GM12873 (cell line): ENCODE measurements at regions not wholly inside any gene's neighbourhood (a gene's known extent, or its start where the extent isn't known, plus 50 kb on each side); places are given as distances from the start of the nearest gene placed in this dataset.

Source experiments
- TF ChIP-seq, protein P1 (sequence below): IDR thresholded peaks from 2 replicates; pipeline ENCODE4 v1.5.1; 2012; ENCODE audit warnings: low read depth, mild to moderate bottlenecking, moderate library complexity, low read length, control low read depth; ENCODE audit not compliant: insufficient read depth; ENCODE audit errors: missing control alignments

DNA sequence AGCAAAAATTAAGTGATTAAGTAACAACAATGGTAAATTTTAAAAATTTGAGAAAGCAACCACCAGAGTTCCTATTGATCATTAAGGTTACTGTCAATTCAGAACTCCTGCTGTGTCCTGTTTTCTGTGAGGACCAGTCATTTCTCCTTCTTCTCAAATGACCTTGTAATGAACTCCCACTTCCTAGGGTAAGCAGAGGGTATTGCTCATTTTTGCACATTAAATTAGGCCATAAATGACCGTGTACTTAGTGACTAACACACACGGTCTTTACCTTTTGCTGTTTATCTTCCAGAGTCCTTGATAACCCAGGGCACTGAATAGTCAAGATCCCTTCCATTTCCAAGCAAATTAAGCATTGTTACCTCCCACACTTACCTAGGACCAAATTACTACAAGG is 227.5 kb upstream of the LYPLAL1 start:
- TF ChIP-seq, protein P1, sequence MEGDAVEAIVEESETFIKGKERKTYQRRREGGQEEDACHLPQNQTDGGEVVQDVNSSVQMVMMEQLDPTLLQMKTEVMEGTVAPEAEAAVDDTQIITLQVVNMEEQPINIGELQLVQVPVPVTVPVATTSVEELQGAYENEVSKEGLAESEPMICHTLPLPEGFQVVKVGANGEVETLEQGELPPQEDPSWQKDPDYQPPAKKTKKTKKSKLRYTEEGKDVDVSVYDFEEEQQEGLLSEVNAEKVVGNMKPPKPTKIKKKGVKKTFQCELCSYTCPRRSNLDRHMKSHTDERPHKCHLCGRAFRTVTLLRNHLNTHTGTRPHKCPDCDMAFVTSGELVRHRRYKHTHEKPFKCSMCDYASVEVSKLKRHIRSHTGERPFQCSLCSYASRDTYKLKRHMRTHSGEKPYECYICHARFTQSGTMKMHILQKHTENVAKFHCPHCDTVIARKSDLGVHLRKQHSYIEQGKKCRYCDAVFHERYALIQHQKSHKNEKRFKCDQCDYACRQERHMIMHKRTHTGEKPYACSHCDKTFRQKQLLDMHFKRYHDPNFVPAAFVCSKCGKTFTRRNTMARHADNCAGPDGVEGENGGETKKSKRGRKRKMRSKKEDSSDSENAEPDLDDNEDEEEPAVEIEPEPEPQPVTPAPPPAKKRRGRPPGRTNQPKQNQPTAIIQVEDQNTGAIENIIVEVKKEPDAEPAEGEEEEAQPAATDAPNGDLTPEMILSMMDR, result no peak

DNA sequence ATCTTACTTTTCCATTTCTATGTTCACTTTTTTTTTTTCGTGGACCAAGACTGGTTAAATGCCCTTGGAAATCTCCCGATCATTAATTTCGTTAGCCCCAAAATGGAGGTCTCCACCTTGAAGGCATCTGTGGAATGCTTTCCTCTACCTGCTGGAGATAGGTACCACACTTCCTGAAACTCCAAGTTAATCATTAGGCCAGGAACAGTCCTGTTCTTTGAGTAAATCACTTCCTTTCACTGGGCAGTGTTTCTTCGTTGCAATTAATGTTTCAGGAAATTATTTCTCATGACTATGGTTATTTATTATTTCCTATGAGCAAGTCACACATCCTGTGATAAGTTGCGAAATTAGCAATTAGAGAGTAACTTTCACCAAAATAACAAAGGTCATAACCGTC is 225.2 kb upstream of the LYPLAL1 start:
- TF ChIP-seq, protein P1, result no peak

DNA sequence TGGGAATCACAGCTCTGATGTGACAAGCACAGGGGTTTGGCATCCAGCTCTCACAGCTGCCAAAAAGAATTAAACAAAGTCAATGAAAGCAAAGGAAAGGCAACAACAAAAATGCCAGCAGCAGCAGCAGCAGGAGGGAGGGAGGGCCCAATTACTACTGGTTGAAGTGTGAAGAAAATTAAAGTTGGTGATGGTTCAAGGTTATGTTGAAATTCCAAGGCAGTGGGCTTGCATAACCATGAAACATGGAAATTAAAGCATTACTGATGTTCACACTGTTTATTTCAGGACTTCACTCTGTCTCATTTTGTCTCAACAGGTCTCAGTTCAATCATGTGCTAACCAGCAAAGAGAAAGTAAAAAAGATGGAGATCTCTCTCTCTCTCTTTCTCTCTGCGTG is 220.3 kb upstream of the LYPLAL1 start:
- TF ChIP-seq, protein P1, result no peak

DNA sequence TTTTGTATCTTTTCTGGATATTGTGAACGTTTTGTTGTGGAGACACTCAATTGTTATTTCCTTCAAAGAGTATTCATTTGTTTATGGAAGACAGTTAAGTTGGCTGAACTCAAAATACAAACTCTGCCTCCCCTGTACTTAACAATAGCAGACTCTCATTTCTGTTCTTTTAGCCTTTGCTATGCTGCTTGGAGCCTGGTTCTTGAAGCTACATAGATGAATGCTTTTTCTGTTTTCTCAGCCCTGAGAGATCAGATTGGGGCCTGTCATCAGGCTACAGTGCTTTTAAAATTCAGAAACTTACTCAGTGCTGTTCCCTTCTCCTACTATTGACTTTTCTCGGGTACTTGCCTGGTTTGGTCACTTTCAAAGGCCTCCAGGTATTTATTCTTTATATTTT is 215.7 kb upstream of the LYPLAL1 start:
- TF ChIP-seq, protein P1, result no peak

DNA sequence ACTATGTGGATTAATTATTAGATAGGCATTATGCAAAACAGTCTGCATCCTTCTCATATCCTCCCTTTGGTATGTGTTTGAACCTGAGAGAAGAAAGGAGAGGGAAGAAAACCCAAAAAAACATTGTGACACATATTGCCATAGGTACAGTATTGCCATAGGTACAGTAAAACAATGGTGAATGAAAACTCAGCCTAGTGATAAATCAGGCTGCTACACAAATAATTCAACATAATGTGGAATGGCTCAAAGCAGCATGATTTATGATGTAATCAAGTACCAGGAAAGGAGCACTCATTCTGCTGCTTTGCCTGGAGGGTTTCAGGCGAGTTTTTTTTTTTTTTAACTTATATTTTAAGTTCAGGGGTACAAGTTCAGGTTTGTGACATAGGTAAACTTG is 213.9 kb upstream of the LYPLAL1 start:
- TF ChIP-seq, protein P1, result no peak

DNA sequence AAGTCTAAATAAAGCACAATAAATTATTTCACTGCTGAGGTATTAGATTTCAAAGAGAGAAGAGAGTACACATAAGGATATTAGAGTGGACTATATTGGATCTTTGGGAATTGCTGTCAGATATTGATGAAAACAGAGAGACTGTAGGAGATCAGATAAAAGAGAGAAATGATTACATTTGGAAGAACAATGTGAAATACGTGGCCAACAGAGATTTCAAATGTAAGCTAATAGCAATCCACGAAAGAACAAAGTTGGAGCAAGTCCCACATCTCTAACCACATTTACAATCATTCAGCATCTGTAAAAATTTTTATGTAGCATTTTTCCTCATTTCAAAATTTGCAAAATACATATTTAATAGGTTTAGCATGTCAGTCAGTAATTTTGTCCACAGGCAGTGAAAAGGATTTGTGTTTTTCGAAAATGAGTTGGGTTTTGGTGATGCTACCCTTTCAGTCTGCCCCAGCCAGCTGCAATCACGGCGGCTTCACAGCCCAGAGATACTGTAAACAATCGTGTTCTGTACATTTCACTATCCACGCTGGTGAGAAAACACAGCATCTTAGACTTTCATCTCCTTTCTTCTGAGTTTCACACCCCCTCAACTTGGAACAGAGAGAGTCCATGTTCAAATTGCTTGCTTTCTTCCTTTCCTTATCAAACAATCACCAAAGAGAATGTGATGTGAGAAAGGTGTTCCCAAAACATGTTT is 209.1 kb upstream of the LYPLAL1 start:
- TF ChIP-seq, protein P1, result no peak

DNA sequence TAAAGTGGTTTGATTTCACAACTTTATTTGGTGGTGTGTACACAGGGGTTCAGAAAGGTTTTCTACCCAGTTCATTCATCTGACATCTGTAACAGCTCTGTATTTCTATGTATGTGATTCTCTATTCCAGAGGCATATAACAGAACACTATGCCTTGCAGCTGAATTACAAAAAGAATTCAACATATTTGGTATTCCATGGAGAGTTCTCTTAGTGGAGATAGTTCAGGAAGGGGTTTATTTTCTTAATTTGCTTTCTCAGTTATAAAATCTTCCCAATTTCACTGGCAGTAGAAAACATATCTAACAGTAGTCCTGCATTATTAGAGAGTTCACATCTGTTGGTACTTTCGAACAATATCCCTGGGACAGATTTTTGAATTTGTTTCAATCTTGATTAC is 207.9 kb upstream of the LYPLAL1 start:
- TF ChIP-seq, protein P1, result no peak

DNA sequence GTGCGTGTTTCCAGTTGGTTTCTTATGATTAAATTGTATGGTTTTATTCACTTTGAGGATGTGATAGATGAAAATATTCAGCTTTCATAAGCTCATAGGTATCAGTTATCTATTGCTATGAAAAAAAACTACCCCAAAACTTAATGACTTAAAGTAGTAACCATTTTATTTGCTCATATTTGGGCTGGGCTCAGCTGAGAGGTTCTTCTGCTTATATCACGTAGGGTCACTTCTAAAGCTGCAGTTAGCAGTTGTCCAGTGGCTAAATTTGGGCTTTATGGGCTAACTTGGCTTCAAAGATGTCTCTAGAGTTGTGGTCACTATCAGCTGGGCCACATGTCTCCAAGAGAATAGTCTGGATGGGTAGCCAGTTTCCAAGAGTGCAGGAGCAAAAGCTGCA is 206.4 kb upstream of the LYPLAL1 start:
- TF ChIP-seq, protein P1, result no peak
